ENCODE measurements at regions not wholly inside any gene's neighbourhood (a gene's known extent, or its start where the extent isn't known, plus 50 kb on each side); places are given as distances from the start of the nearest gene placed in this dataset.
"Not testable (repeated sequence)": the region's sequence is repeated elsewhere in the genome, so short reads cannot be mapped to it uniquely, and the experiment has no call there.

- peaks cover 5% of the 10 kb centered on the region; the same call in 1 of the 2 replicates for H3K36me3 ChIP-seq (ENCODE audit: insufficient read depth, low read length)
- 0 out of 2 replicates have a peak, but pooled peaks cover 5% of the 10 kb centered on the region for H3K9me3 ChIP-seq (ENCODE audit: low read length)
- no peak overlapping the region for H3K4me3 ChIP-seq (ENCODE audit: low read depth, low read length, poor library complexity, severe bottlenecking)
- BruUV-seq (replicated peaks) = no TSS peak
- no peaks in the 10 kb centered on the region for H3K4me1 ChIP-seq (ENCODE audit: insufficient read depth, low read length, poor library complexity, severe bottlenecking)
- CTCF ChIA-PET (ENCODE audit: unreplicated experiment) = no interaction called here
- intact Hi-C loops (cut with micrococcal nuclease; ENCODE audit: unreplicated experiment) = no loop called here
- no peaks in the 10 kb centered on the region for H3K9me2 ChIP-seq (ENCODE audit: insufficient read depth, low read length)
- DNase-seq (ENCODE audit: low spot score) = no peak
- no peak overlapping the region for H2AFZ ChIP-seq (ENCODE audit: low read length)
- POLR2A ChIA-PET = no interaction called here
- no peaks in the 10 kb centered on the region for H3K79me2 ChIP-seq (ENCODE audit: insufficient read depth, low read depth, low read length)
- H3K27ac ChIP-seq (ENCODE audit: low read depth, low read length, poor library complexity, severe bottlenecking) = no peak overlapping the region
- H4K20me1 ChIP-seq (ENCODE audit: insufficient read depth, low read length) = peaks cover 4% of the 10 kb centered on the region; the same call in 1 of the 2 replicates
- TF ChIP-seq EZH2phosphoT487 (IDR thresholded peaks at IDR 0.05; ENCODE audit: borderline replicate concordance, low read depth, low read length) (no peak), CTCF (conservative IDR thresholded peaks at IDR 0.05; ENCODE audit: low read length) (no peak)
- H3K4me2 ChIP-seq (ENCODE audit: low read length) = no peak overlapping the region
Observed at GRCh38 chr22:25478528-25478927, 85.9 kb upstream of the GRK3 start.

GRCh38 chr22:25480868-25481267 lies 83.6 kb upstream of the GRK3 start:
- H2AFZ ChIP-seq (ENCODE audit: low read length); CTCF ChIA-PET (ENCODE audit: unreplicated experiment); H3K4me2 ChIP-seq (ENCODE audit: low read length); intact Hi-C loops (cut with micrococcal nuclease; ENCODE audit: unreplicated experiment); H3K79me2 ChIP-seq (ENCODE audit: insufficient read depth, low read depth, low read length); POLR2A ChIA-PET; H3K27ac ChIP-seq (ENCODE audit: low read depth, low read length, poor library complexity, severe bottlenecking); H3K4me3 ChIP-seq (ENCODE audit: low read depth, low read length, poor library complexity, severe bottlenecking); H3K4me1 ChIP-seq (ENCODE audit: insufficient read depth, low read length, poor library complexity, severe bottlenecking); H3K36me3 ChIP-seq (ENCODE audit: insufficient read depth, low read length); DNase-seq (ENCODE audit: low spot score); BruUV-seq (replicated peaks); H3K9me3 ChIP-seq (ENCODE audit: low read length); H3K9me2 ChIP-seq (ENCODE audit: insufficient read depth, low read length); H4K20me1 ChIP-seq (ENCODE audit: insufficient read depth, low read length): not testable (repeated sequence)

- DNase-seq (ENCODE audit: low spot score) = no peak
- ChIA-PET CTCF (ENCODE audit: unreplicated experiment) (no interaction called here), POLR2A (no interaction called here)
- Histone ChIP-seq H3K9me2 (ENCODE audit: insufficient read depth, low read length) (no peaks in the 10 kb centered on the region), H3K9me3 (ENCODE audit: low read length) (0 out of 2 replicates have a peak, but pooled peaks cover 4% of the 10 kb centered on the region), H3K27ac (ENCODE audit: low read depth, low read length, poor library complexity, severe bottlenecking) (no peak overlapping the region), H3K79me2 (ENCODE audit: insufficient read depth, low read depth, low read length) (no peaks in the 10 kb centered on the region), H3K36me3 (ENCODE audit: insufficient read depth, low read length) (peaks cover 4% of the 10 kb centered on the region; the same call in 1 of the 2 replicates), H3K4me1 (ENCODE audit: insufficient read depth, low read length, poor library complexity, severe bottlenecking) (no peaks in the 10 kb centered on the region), H4K20me1 (ENCODE audit: insufficient read depth, low read length) (no peaks in the 10 kb centered on the region), H2AFZ (ENCODE audit: low read length) (no peak overlapping the region), H3K4me2 (ENCODE audit: low read length) (no peak overlapping the region), H3K4me3 (ENCODE audit: low read depth, low read length, poor library complexity, severe bottlenecking) (no peak overlapping the region)
- intact Hi-C loops (cut with micrococcal nuclease; ENCODE audit: unreplicated experiment) = no loop called here
- TF ChIP-seq CTCF (conservative IDR thresholded peaks at IDR 0.05; ENCODE audit: low read length) (no peak), EZH2phosphoT487 (IDR thresholded peaks at IDR 0.05; ENCODE audit: borderline replicate concordance, low read depth, low read length) (no peak)
- no TSS peak for BruUV-seq (replicated peaks)
Observed at GRCh38 chr22:25482091-25482760, 82.2 kb upstream of the GRK3 start.

All from OCI-LY7 (cell line).